B cell (primary cell): ENCODE measurements at regions not wholly inside any gene's neighbourhood (a gene's known extent, or its start where the extent isn't known, plus 50 kb on each side); places are given as distances from the start of the nearest gene placed in this dataset.

Source experiments
- ATAC-seq: fragments of 200-7000 bp; cut with Tn5 transposase; one replicate; pipeline ENCODE4 v1.10.0; 2021; ENCODE audit warnings: low read depth, mild to moderate bottlenecking, moderate number of reproducible peaks, moderate library complexity
- CTCF ChIA-PET: fragments of 350-600 bp; sonication (Branson Sonifier 250); formaldehyde crosslinking; loops from one replicate; lab custom pipeline; 2021; ENCODE audit warnings: antibody characterized with exemption, inconsistent platforms; lab: Charles Lee
- POLR2A ChIA-PET: fragments of 350-600 bp; sonication (Branson Sonifier 250); formaldehyde crosslinking; loops from one replicate; lab custom pipeline; 2021; ENCODE audit warnings: antibody characterized with exemption; lab: Charles Lee
- DNase-seq: peaks from one replicate; pipeline ENCODE4 v3.0.0; 2013
- H2AFZ ChIP-seq: 2 replicates; pipeline ENCODE4 v1.6.1; 2012; ENCODE audit warnings: mild to moderate bottlenecking, low read depth, low read length; ENCODE audit not compliant: insufficient read depth, poor library complexity, severe bottlenecking
- H3K27ac ChIP-seq, 2 donors: 1 replicate in 1 of 2; 2 replicates in 1 of 2; pipeline ENCODE4 v1.5.1; 2012 to 2013; ENCODE audit warnings: low read length in 2 of 2, mild to moderate bottlenecking in 2 of 2, moderate library complexity in 1 of 2
- H3K27me3 ChIP-seq, 4 experiments: fragments of 200-600 bp in 1 of 4; sonication (generic) in 1 of 4; replicated peaks in 1 of 4; 1 replicate in 2 of 4; 2 replicates in 2 of 4; pipeline versions ENCODE4 v1.6.1 to v1.7.0; 2013 to 2016; ENCODE audit warnings: low read length in 3 of 4, mild to moderate bottlenecking in 2 of 4, mixed read lengths in 1 of 4, moderate library complexity in 1 of 4; ENCODE audit not compliant: insufficient read depth in 4 of 4, control insufficient read depth in 3 of 4; ENCODE audit errors: control extremely low read depth in 1 of 4
- H3K36me3 ChIP-seq, 2 experiments: replicated peaks in 1 of 2; 1 replicate in 1 of 2; 2 replicates in 1 of 2; pipeline versions ENCODE4 v1.6.1 to v1.7.1; 2013; ENCODE audit warnings: low read length in 1 of 2; ENCODE audit not compliant: insufficient read depth in 2 of 2, control insufficient read depth in 1 of 2; ENCODE audit errors: control extremely low read depth in 1 of 2, extremely low read depth in 1 of 2
- H3K4me1 ChIP-seq, 2 donors: fragments of 200-600 bp in 1 of 2; sonication (generic) in 1 of 2; 1 replicate in 1 of 2; 2 replicates in 1 of 2; pipeline versions ENCODE4 v1.5.1 to v1.6.1; 2013 to 2017; ENCODE audit warnings: low read length in 2 of 2; ENCODE audit not compliant: control insufficient read depth in 2 of 2, insufficient read depth in 2 of 2
- H3K4me2 ChIP-seq: replicated peaks from 2 replicates; pipeline ENCODE3; 2012; ENCODE audit warnings: mild to moderate bottlenecking, low read depth, low read length; ENCODE audit not compliant: poor library complexity, severe bottlenecking
- H3K4me3 ChIP-seq, 5 experiments: fragments of 200-600 bp in 1 of 5; sonication (generic) in 1 of 5; 1 replicate in 3 of 5; 2 replicates in 2 of 5; pipeline versions ENCODE4 v1.5.1 to v1.7.0; 2011 to 2016; ENCODE audit warnings: low read length in 4 of 5, mild to moderate bottlenecking in 4 of 5, low read depth in 2 of 5, control low read depth in 1 of 5, moderate library complexity in 1 of 5; ENCODE audit not compliant: insufficient read depth in 1 of 5; ENCODE audit errors: control extremely low read depth in 1 of 5, extremely low read depth in 1 of 5
- H3K79me2 ChIP-seq: fragments of 200-600 bp; sonication (generic); one replicate; pipeline ENCODE4 v1.6.0; 2016; ENCODE audit warnings: low read length; ENCODE audit not compliant: control insufficient read depth, insufficient read depth
- H3K9ac ChIP-seq: fragments of 200-600 bp; sonication (generic); 2 replicates; pipeline ENCODE4 v1.6.1; 2017; ENCODE audit warnings: mild to moderate bottlenecking, low read length, moderate library complexity
- H3K9me3 ChIP-seq, 3 donors: one replicate each; pipeline versions ENCODE4 v1.6.1 to v1.7.1; 2013; ENCODE audit warnings: low read length in 2 of 3; ENCODE audit not compliant: control insufficient read depth in 2 of 3, insufficient read depth in 1 of 3; ENCODE audit errors: control extremely low read depth in 1 of 3
- H4K20me1 ChIP-seq: 2 replicates; pipeline ENCODE4 v1.6.0; 2012; ENCODE audit warnings: mild to moderate bottlenecking, low read length; ENCODE audit not compliant: insufficient read depth, control insufficient read depth, poor library complexity, severe bottlenecking
- H3K27ac Mint-ChIP-seq: one replicate; pipeline ENCODE4 v1.8.0; 2021; ENCODE audit warnings: mixed read lengths
- H3K27me3 Mint-ChIP-seq: one replicate; pipeline ENCODE4 v1.8.0; 2021; ENCODE audit warnings: mixed read lengths
- H3K4me1 Mint-ChIP-seq: one replicate; pipeline ENCODE4 v1.8.0; 2021; ENCODE audit warnings: mixed read lengths
- H3K4me3 Mint-ChIP-seq: one replicate; pipeline ENCODE4 v1.8.0; 2021; ENCODE audit warnings: mixed read lengths
- H3K9me3 Mint-ChIP-seq: one replicate; pipeline ENCODE4 v1.8.0; 2022; ENCODE audit warnings: mixed read lengths; ENCODE audit not compliant: insufficient read depth
- CTCF ChIP-seq: fragments of 200-600 bp; IDR thresholded peaks from one replicate; pipeline ENCODE4 v1.8.0; 2022; ENCODE audit warnings: antibody characterized with exemption, mild to moderate bottlenecking
- EZH2 ChIP-seq: IDR thresholded peaks from 2 replicates; pipeline ENCODE4 v1.6.1; 2012; ENCODE audit warnings: borderline replicate concordance, low read depth, mild to moderate bottlenecking, moderate library complexity, low read length; ENCODE audit not compliant: insufficient read depth, poor library complexity, severe bottlenecking
- WGBS: methylation state at CpG from one replicate; pipeline ENCODE4 v1.1.5; 2013; ENCODE audit warnings: missing lambda C conversion rate; ENCODE audit not compliant: insufficient coverage; 5-methylcytosine and 5-hydroxymethylcytosine counted together
- intact Hi-C: fragments of 100-400 bp; cut with micrococcal nuclease; formaldehyde crosslinking; loops from one replicate; pipeline ENCODE4 v1.10.0; 2022

GRCh38 chr2:242038928-242039341 is 169.4 kb downstream of the RTP5 start:
- H3K9me3 Mint-ChIP-seq, result no peaks in the 10 kb centered on the region
- H3K27me3 Mint-ChIP-seq, result peaks cover 46% of the 10 kb centered on the region
- no peak overlapping the region for H3K27ac Mint-ChIP-seq
- no peak overlapping the region for H3K4me3 Mint-ChIP-seq
- Histone ChIP-seq H3K36me3 (no peaks in the 10 kb centered on the region), H3K4me3 (no peak overlapping the region), H3K27ac (no peak overlapping the region), H2AFZ (no peak overlapping the region), H3K9me3 (peaks cover 0 to 15% (median 0%) of the 10 kb centered on the region in 3 donors), H3K27me3 (peaks cover 0 to 30% (median 2%) of the 10 kb centered on the region in 4 experiments), H4K20me1 (no peaks in the 10 kb centered on the region), H3K9ac (no peak overlapping the region), H3K79me2 (no peaks in the 10 kb centered on the region), H3K4me1 (no peaks in the 10 kb centered on the region), H3K4me2 (no peak overlapping the region)
- TF ChIP-seq EZH2 (no peak), CTCF (no peak)
- DNase-seq (no peak), ATAC-seq (no peak)
- ChIA-PET POLR2A (no interaction called here), CTCF (no interaction called here)
- intact Hi-C loops, result no loop called here
- 67% methylated on average over 8 of the region's 13 CpGs for WGBS
- no peaks in the 10 kb centered on the region for H3K4me1 Mint-ChIP-seq

- Histone ChIP-seq H3K27ac (no peak overlapping the region), H3K79me2 (no peaks in the 10 kb centered on the region), H3K36me3 (no peaks in the 10 kb centered on the region), H4K20me1 (no peaks in the 10 kb centered on the region), H3K9ac (no peak overlapping the region), H3K4me1 (no peaks in the 10 kb centered on the region), H2AFZ (no peak overlapping the region), H3K4me3 (no peak overlapping the region), H3K27me3 (peaks cover 0 to 35% (median 2%) of the 10 kb centered on the region in 4 experiments), H3K4me2 (no peak overlapping the region), H3K9me3 (peaks cover 0 to 20% (median 0%) of the 10 kb centered on the region in 3 donors)
- Mint-ChIP-seq H3K27me3 (peaks cover 46% of the 10 kb centered on the region), H3K4me1 (no peaks in the 10 kb centered on the region), H3K27ac (no peak overlapping the region), H3K9me3 (no peaks in the 10 kb centered on the region), H3K4me3 (no peak overlapping the region)
- TF ChIP-seq EZH2, result no peak
- TF ChIP-seq CTCF, result no peak
- 96% methylated on average over 10 of the region's 10 CpGs for WGBS
- ChIA-PET CTCF (interaction anchor here (1.4 kb wide), 1 partner anchor 89 kb away, joined by 3 read pairs; no protein-coding TSS in a partner anchor), POLR2A (no interaction called here)
- DNase-seq, result no peak
- intact Hi-C loops, result no loop called here
- ATAC-seq, result no peak
Measured at GRCh38 chr2:242040303-242040655, 170.8 kb downstream of the RTP5 start.
